H1 (cell line): ENCODE measurements at regions not wholly inside any gene's neighbourhood (a gene's known extent, or its start where the extent isn't known, plus 50 kb on each side); places are given as distances from the start of the nearest gene placed in this dataset.

ENCODE experiments used
- CTCF ChIA-PET: fragments of 300-600 bp; sonication (Branson Sonifier 250); formaldehyde crosslinking; loops from one replicate; lab custom pipeline; 2021; ENCODE audit not compliant: partially characterized antibody; lab: Charles Lee
- POLR2A ChIA-PET: fragments of 300-600 bp; sonication (Branson Sonifier 250); formaldehyde crosslinking; loops from one replicate; lab custom pipeline; 2021; ENCODE audit warnings: inconsistent platforms; ENCODE audit not compliant: partially characterized antibody; lab: Charles Lee
- DNase-seq, 2 experiments: peaks; one replicate each; pipeline versions ENCODE4 v3.0.0 to v3.0.0-alpha.2; 2010 to 2022; ENCODE audit warnings: low spot score in 2 of 2, low read depth in 1 of 2, mixed read lengths in 1 of 2
- FAIRE-seq: peaks from 2 replicates; lab custom pipeline; 2011; peaks lifted over from hg19 to GRCh38; lab: Jason Lieb, UNC
- H2AFZ ChIP-seq: 2 replicates; pipeline ENCODE4 v1.8.1; 2012; ENCODE audit warnings: low read length, inconsistent platforms
- H2AK5ac ChIP-seq: 2 replicates; pipeline ENCODE4 v1.6.1; 2013; ENCODE audit warnings: low read depth, low read length
- H2BK120ac ChIP-seq: replicated peaks from 2 replicates; pipeline ENCODE3; 2013; ENCODE audit warnings: low read depth, low read length, inconsistent platforms
- H2BK12ac ChIP-seq: 2 replicates; pipeline ENCODE4 v1.6.1; 2013; ENCODE audit warnings: low read depth, low read length
- H2BK15ac ChIP-seq: 2 replicates; pipeline ENCODE4 v1.6.1; 2013; ENCODE audit warnings: low read length
- H2BK20ac ChIP-seq: 2 replicates; pipeline ENCODE4 v1.6.1; 2013; ENCODE audit warnings: low read length
- H2BK5ac ChIP-seq: 2 replicates; pipeline ENCODE4 v1.6.1; 2013; ENCODE audit warnings: low read depth, low read length
- H3K14ac ChIP-seq: 2 replicates; pipeline ENCODE4 v1.6.1; 2013; ENCODE audit warnings: inconsistent platforms; ENCODE audit not compliant: insufficient read length
- H3K18ac ChIP-seq: 2 replicates; pipeline ENCODE4 v1.6.1; 2013; ENCODE audit warnings: low read length; ENCODE audit errors: extremely low read depth
- H3K23ac ChIP-seq: 2 replicates; pipeline ENCODE4 v1.6.1; 2013; ENCODE audit warnings: inconsistent platforms; ENCODE audit not compliant: insufficient read length
- H3K23me2 ChIP-seq: 2 replicates; pipeline ENCODE4 v1.6.1; 2013; ENCODE audit warnings: low read depth, low read length
- H3K27ac ChIP-seq: 2 replicates; pipeline ENCODE4 v1.6.1; 2011; ENCODE audit warnings: low read depth, low read length, inconsistent platforms
- H3K27me3 ChIP-seq, 4 experiments: replicated peaks in 1 of 4; 1 replicate in 1 of 4; 2 replicates in 3 of 4; pipeline versions ENCODE4 v1.6.1 to v1.8.1; 2011 to 2013; ENCODE audit warnings: low read length in 3 of 4, mild to moderate bottlenecking in 3 of 4, inconsistent platforms in 2 of 4, mixed read lengths in 2 of 4, moderate library complexity in 1 of 4; ENCODE audit not compliant: control insufficient read depth in 3 of 4, insufficient read depth in 3 of 4; ENCODE audit errors: extremely low read depth in 1 of 4
- H3K36me3 ChIP-seq, 4 experiments: 2 replicates each; pipeline versions ENCODE4 v1.6.1 to v1.8.1; 2011 to 2013; ENCODE audit warnings: mild to moderate bottlenecking in 4 of 4, low read length in 3 of 4, moderate library complexity in 2 of 4, control low read depth in 1 of 4, inconsistent platforms in 1 of 4; ENCODE audit not compliant: insufficient read depth in 4 of 4, control insufficient read depth in 2 of 4
- H3K4ac ChIP-seq: replicated peaks from 2 replicates; pipeline ENCODE3; 2013; ENCODE audit warnings: low read length, low read depth, mixed read lengths, inconsistent platforms; ENCODE audit not compliant: insufficient read length
- H3K4me1 ChIP-seq, 4 experiments: replicated peaks in 1 of 4; 1 replicate in 1 of 4; 2 replicates in 3 of 4; pipeline versions ENCODE4 v1.6.1 to v1.8.1; 2011 to 2013; ENCODE audit warnings: low read length in 3 of 4, inconsistent platforms in 2 of 4, mixed read lengths in 1 of 4; ENCODE audit not compliant: insufficient read depth in 4 of 4, control insufficient read depth in 3 of 4
- H3K4me2 ChIP-seq, 2 experiments: 2 replicates each; pipeline versions ENCODE4 v1.6.1 to v1.8.1; 2011 to 2013; ENCODE audit warnings: low read depth in 2 of 2, low read length in 2 of 2, control low read depth in 1 of 2, inconsistent platforms in 1 of 2, mild to moderate bottlenecking in 1 of 2; ENCODE audit not compliant: insufficient read depth in 1 of 2
- H3K4me3 ChIP-seq, 4 experiments: fragments of 200-600, 300-600 bp in 1 of 4; sonication (generic), shearing (Covaris generic), sonication (Bioruptor Twin) in 1 of 4; 2 replicates each; pipeline versions ENCODE4 v1.5.1 to v1.8.1; 2011 to 2016; ENCODE audit warnings: low read length in 4 of 4, low read depth in 3 of 4, control low read depth in 2 of 4, inconsistent platforms in 2 of 4, mild to moderate bottlenecking in 2 of 4, mixed read lengths in 1 of 4, moderate library complexity in 1 of 4; ENCODE audit not compliant: insufficient read depth in 2 of 4; ENCODE audit errors: extremely low read depth in 1 of 4
- H3K56ac ChIP-seq: replicated peaks from 2 replicates; pipeline ENCODE3; 2013; ENCODE audit warnings: low read depth, mild to moderate bottlenecking, mixed read lengths, low read length, inconsistent platforms; ENCODE audit not compliant: insufficient read length
- H3K79me1 ChIP-seq: 2 replicates; pipeline ENCODE4 v1.6.1; 2013; ENCODE audit warnings: low read depth, low read length, control low read depth
- H3K79me2 ChIP-seq, 2 experiments: 2 replicates each; pipeline versions ENCODE4 v1.6.1 to v1.8.1; 2012 to 2013; ENCODE audit warnings: low read length in 2 of 2, mild to moderate bottlenecking in 2 of 2, inconsistent platforms in 1 of 2; ENCODE audit not compliant: insufficient read depth in 2 of 2, control insufficient read depth in 1 of 2
- H3K9ac ChIP-seq, 4 experiments: replicated peaks in 1 of 4; 1 replicate in 1 of 4; 2 replicates in 3 of 4; pipeline versions ENCODE4 v1.6.1 to v1.8.1; 2011 to 2013; ENCODE audit warnings: low read depth in 3 of 4, low read length in 3 of 4, control low read depth in 2 of 4, mild to moderate bottlenecking in 2 of 4, moderate library complexity in 2 of 4, inconsistent platforms in 1 of 4; ENCODE audit errors: extremely low read depth in 1 of 4
- H3K9me3 ChIP-seq, 2 experiments: 2 replicates each; pipeline versions ENCODE4 v1.6.1 to v1.8.1; 2012 to 2013; ENCODE audit warnings: mild to moderate bottlenecking in 2 of 2, moderate library complexity in 2 of 2, control low read depth in 1 of 2, inconsistent platforms in 1 of 2, low read depth in 1 of 2, low read length in 1 of 2, mixed read lengths in 1 of 2; ENCODE audit not compliant: insufficient read depth in 2 of 2
- H4K20me1 ChIP-seq, 2 experiments: replicated peaks in 1 of 2; 2 replicates each; pipeline versions ENCODE3 to v1.8.1; 2011 to 2013; ENCODE audit warnings: inconsistent platforms in 2 of 2, low read length in 2 of 2, mild to moderate bottlenecking in 1 of 2; ENCODE audit not compliant: insufficient read depth in 2 of 2, control insufficient read depth in 1 of 2
- H4K5ac ChIP-seq: 2 replicates; pipeline ENCODE4 v1.6.1; 2013; ENCODE audit warnings: low read length, low read depth, mixed read lengths, inconsistent platforms; ENCODE audit not compliant: insufficient read length
- H4K8ac ChIP-seq: 2 replicates; pipeline ENCODE4 v1.8.0; 2013; ENCODE audit warnings: mild to moderate bottlenecking, moderate library complexity, low read length, inconsistent platforms; ENCODE audit not compliant: insufficient read depth; ENCODE audit errors: extremely low read depth
- H4K91ac ChIP-seq: replicated peaks from 2 replicates; pipeline ENCODE3; 2013; ENCODE audit warnings: low read length, mixed read lengths, inconsistent platforms; ENCODE audit not compliant: insufficient read length
- RFX5 ChIP-seq: IDR thresholded peaks from 2 replicates; pipeline ENCODE4 v1.6.1; 2011; ENCODE audit warnings: low read depth, low read length, improper control_type of control experiment, borderline replicate concordance
- WGBS, 2 experiments: shearing (Covaris generic) in 1 of 2; methylation state at CpG; one replicate each; pipeline versions ENCODE4 v1.1.6 to v1.1.7; 2013 to 2015; ENCODE audit warnings: low lambda C conversion rate in 2 of 2, mixed read lengths in 2 of 2, inconsistent platforms in 1 of 2, low coverage in 1 of 2, missing lambda C conversion rate in 1 of 2; ENCODE audit not compliant: insufficient replicate concordance in 2 of 2, insufficient coverage in 1 of 2, insufficient read length in 1 of 2; ENCODE audit errors: extremely low coverage in 1 of 2, missing lambda C conversion rate in 1 of 2; 5-methylcytosine and 5-hydroxymethylcytosine counted together

GRCh38 chr6:165782134-165782533 lies 119.1 kb upstream of the PDE10A start:
- no peak overlapping the region for H3K14ac ChIP-seq
- H2BK12ac ChIP-seq, result no peak overlapping the region
- TF ChIP-seq RFX5, result no peak
- no peaks in the 10 kb centered on the region for H3K23me2 ChIP-seq
- H4K20me1 ChIP-seq, result no peaks in the 10 kb centered on the region
- H3K79me2 ChIP-seq, result no peaks in the 10 kb centered on the region
- no peak overlapping the region for H4K8ac ChIP-seq
- no peak overlapping the region for H2BK5ac ChIP-seq
- no peaks in the 10 kb centered on the region for H3K9me3 ChIP-seq
- FAIRE-seq, result no peak
- H2BK15ac ChIP-seq, result no peak overlapping the region
- ChIA-PET CTCF (interaction anchor here (1.7 kb wide), 1 partner anchor 68 kb away, joined by 4 read pairs; no protein-coding TSS in a partner anchor), POLR2A (no interaction called here)
- peaks cover 0 to 3% (median 0%) of the 10 kb centered on the region in 4 experiments; a peak in 1 of 7 replicates for H3K4me1 ChIP-seq
- H2BK120ac ChIP-seq, result no peak overlapping the region
- H3K4ac ChIP-seq, result no peak overlapping the region
- no peak overlapping the region for H3K27ac ChIP-seq
- H3K9ac ChIP-seq, result no peak overlapping the region
- no peaks in the 10 kb centered on the region for H3K79me1 ChIP-seq
- no peak overlapping the region for H3K4me2 ChIP-seq
- H3K27me3 ChIP-seq, result peaks cover 0 to 1% (median 0%) of the 10 kb centered on the region in 4 experiments; a peak in 1 of 7 replicates
- no peak overlapping the region for H4K5ac ChIP-seq
- DNase-seq, result no peak
- H3K36me3 ChIP-seq, result no peaks in the 10 kb centered on the region
- H4K91ac ChIP-seq, result no peak overlapping the region
- 89% methylated on average over 8 of the region's 8 CpGs; no CpG with 5 or more reads in 1 of the 2 experiments for WGBS, 2 experiments
- no peak overlapping the region for H3K18ac ChIP-seq
- H3K56ac ChIP-seq, result no peak overlapping the region
- no peak overlapping the region for H2AK5ac ChIP-seq
- no peak overlapping the region for H3K23ac ChIP-seq
- no peak overlapping the region for H2AFZ ChIP-seq
- H2BK20ac ChIP-seq, result no peak overlapping the region
- no peak overlapping the region for H3K4me3 ChIP-seq
